Activated T-cell treated with anti-CD3 and anti-CD28 coated beads for 1 hour (primary cell): ENCODE measurements at regions not wholly inside any gene's neighbourhood (a gene's known extent, or its start where the extent isn't known, plus 50 kb on each side); places are given as distances from the start of the nearest gene placed in this dataset.

Source experiments
- DNase-seq: peaks from one replicate; pipeline ENCODE4 v3.0.0-alpha.2; 2020; ENCODE audit warnings: low read depth

DNA sequence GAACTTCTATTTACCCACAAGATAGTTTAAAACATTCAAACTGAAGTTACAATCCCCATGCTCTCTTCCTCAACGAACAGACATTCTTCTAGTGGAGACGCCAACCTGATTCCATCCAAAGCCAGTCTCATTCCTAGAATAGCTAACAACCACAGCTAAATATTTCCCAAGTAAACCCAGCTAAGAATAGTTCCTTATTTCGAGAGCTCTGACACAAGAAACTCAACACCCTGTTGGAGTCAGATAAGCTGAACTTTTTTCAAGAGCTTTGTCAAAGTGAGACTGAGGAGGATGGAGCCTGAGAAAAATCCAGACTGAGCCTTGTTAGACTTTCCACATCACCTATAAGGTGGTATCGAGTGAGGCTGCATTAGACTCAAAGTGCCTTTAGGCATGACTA, 56.7 kb upstream of the RPS23 start:
- no peak for DNase-seq

DNA sequence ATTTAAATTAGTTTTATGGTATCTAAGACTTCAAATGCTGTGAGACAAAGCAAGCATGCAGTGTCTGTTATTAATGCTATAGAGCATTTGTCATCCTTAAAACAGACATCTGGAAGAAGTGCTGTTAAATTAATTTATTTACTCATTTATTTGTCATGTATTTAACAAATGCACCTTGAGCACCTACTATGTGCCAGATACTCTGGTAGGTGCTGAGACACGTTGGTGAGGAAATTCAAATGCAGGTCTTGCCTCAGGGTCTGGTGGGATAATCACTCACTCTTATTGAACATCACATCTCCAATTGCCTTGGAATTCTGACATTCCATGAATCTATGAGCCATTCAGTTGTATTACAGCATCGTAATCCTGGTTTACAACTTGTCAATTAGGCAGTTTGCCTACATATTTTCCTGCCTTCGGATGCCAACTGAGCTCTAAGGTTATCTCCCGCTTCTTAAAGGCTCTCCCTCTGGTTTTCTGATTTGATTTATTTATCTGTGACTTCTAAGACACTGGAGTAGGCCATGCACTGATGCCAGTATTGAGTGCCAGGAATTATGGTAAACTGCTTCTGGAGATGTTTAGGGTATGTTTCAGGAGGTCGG, 56.0 kb upstream of the RPS23 start:
- DNase-seq: no peak

DNA sequence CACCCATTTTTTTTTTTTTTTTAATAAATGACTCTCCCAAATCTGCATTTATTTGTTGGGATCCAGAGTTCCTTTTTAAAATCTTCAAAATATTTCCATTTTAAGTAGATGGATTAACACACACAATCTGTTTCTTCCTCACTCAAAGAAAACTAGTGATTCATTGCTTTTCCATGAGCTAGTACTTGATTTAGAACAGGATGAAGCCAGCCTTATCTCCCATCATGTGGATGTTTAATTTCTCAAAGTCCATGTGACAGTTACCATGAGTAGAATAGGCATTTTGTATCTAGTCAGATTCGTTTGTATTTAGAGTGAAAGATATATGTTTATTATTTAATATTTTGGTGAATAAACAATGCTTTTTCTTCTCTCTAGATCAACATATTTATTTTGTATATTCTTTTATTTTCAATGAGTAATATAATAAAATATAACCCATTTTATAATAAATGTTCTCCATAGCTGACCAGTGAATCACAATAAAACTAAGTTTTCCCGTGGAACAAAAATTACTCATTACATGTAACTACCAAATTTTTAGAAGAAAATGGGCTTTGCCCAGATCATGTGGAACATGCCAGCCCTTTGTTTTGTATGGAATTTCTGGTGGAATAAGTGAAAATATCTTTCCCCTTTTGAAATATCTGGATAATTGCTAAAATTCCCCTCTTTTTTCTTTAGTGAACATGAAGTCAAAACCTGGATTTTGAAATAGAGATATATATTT, 54.9 kb upstream of the RPS23 start:
- DNase-seq: no peak

DNA sequence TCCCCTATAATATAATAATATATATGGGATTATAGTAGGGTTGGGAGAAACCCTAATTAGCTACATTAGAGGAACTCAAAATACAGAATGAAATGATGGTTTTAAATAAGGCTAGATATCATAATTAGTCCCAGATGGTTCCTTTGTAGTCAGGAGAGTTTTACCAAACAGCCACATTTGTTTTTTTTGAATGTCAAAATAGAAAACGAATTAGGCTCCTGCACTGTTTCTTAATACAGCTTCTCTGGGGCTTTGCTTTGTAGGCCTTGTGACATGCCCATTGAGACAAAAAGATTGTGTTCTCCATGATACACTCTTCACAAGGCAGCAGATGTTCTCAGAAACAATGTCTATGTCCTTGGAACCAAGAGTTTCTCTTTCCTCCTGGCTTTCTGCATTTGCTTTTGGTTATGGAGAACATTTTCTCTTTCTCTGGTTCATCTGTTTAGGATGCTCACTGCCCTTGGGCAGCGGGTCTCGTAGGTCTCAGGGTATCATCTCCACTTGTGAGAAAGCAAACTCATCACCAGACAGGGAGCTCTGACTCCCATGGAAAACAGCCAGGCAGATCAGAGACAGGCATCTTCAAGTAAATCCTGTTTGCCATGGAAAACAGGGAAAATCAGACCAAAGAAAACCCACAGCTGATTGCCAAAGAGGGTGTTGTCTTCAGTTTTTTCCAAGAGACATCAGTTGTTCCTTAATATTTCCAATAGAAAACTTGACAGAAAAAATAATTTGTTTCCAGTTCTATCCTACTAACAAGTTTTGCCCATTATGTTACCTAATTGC, 54.1 kb upstream of the RPS23 start:
- no peak for DNase-seq

DNA sequence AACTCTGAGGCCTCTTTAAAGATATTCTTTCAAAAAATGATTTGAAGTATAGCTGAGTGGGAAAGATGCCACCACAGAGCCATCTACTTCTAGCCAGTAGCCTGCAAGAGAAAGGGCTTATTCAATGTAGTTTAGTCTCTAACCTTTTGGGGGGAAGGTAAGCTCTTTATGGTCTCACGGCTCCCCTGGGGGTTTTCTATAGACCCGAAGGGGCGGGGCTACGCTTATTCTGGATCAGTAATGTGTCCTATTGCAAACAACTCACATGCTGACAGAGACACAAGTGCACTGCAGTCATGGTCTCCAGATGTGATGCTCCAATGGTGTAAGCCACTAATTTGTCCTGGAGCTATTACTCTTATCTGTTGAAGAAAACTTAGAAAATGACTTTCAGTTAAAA, 53.4 kb upstream of the RPS23 start:
- no peak for DNase-seq

DNA sequence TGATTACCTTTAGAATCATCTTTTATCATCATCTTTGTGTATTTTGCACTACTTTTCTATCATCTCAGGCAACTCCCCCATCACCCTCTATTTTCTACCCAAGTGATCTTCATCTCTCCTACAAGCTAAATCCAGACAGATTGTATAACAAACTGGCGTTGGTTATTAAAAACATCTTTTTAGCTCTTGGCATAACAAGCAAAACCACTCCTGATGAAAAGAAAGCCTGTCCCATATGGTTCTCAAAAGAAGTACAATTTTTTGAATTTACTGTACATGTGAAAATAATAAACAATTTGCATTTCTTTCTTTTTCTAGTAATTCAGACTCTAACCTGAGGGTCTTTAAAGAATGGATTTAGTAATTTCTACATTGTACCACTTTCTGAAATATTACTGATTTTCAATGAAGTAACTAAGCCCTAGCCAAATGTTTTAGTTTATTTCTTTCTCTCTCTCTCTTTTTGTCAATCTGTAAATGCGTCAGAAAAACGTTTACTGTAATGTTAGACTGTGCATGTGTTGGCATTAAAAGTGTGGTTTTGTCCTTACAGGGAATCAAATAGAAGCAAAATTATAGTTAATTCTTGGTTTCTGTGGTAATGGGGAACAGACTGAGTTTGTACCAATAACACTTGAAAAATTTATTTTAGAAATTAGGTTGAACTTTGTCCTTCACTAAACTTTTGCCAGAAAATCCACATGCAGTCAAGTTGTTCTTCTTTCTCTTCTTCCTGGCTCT, 52.5 kb upstream of the RPS23 start:
- no peak for DNase-seq

DNA sequence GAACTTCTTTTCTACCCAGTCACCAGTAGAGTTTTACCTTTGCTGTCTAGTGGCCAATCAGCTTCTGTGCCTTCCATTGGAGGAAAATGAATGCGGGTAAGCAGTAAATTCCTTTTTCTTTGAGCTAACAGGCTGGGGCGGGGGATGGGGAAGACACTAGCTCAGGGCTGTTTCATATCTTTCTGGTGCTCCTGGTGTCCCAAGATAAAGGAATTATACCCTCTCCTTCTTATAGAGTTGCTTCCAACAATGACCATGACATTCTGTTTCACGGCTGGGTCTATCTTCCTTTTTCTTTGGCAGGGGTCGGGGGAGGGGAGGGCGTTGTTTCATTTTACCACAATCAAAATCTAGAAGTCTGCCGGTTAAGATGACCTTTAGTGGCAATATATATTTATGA, 51.2 kb upstream of the RPS23 start:
- DNase-seq: no peak
